Calu3 (cell line): ENCODE measurements at regions not wholly inside any gene's neighbourhood (a gene's known extent, or its start where the extent isn't known, plus 50 kb on each side); places are given as distances from the start of the nearest gene placed in this dataset.

Experiments
- BruUV-seq: library from RNA; stranded (reverse); fragments of 400-500 nt; replicated peaks from 2 replicates; lab custom pipeline; 2021; lab: Mats Ljungman, UMichigan
- CTCF ChIA-PET: fragments of 300-600 bp; sonication (Branson Sonifier 250); formaldehyde crosslinking; loops from one replicate; lab custom pipeline; 2022; ENCODE audit warnings: antibody characterized with exemption; lab: Charles Lee
- DNase-seq: peaks from one replicate; pipeline ENCODE4 v3.0.0; 2022
- H3K27ac Mint-ChIP-seq: one replicate; pipeline ENCODE4 v1.8.0; 2022; ENCODE audit warnings: mixed read lengths; ENCODE audit not compliant: unreplicated experiment
- H3K27me3 Mint-ChIP-seq: one replicate; pipeline ENCODE4 v1.8.0; 2022; ENCODE audit warnings: mixed read lengths; ENCODE audit not compliant: unreplicated experiment
- H3K36me3 Mint-ChIP-seq: one replicate; pipeline ENCODE4 v1.8.0; 2022; ENCODE audit warnings: mild to moderate bottlenecking, moderate library complexity, mixed read lengths; ENCODE audit not compliant: insufficient read depth, unreplicated experiment
- H3K4me1 Mint-ChIP-seq: one replicate; pipeline ENCODE4 v1.8.0; 2022; ENCODE audit warnings: mild to moderate bottlenecking, low read depth, mixed read lengths; ENCODE audit not compliant: unreplicated experiment
- H3K4me3 Mint-ChIP-seq: one replicate; pipeline ENCODE4 v1.8.0; 2022; ENCODE audit warnings: mild to moderate bottlenecking, low read depth, moderate library complexity, mixed read lengths; ENCODE audit not compliant: unreplicated experiment
- H3K9me3 Mint-ChIP-seq: one replicate; pipeline ENCODE4 v1.8.0; 2022; ENCODE audit warnings: low read depth, mixed read lengths; ENCODE audit not compliant: unreplicated experiment
- CTCF ChIP-seq: fragments of 200-600 bp; IDR thresholded peaks from one replicate; pipeline ENCODE4 v1.8.0; 2022; ENCODE audit warnings: antibody characterized with exemption; ENCODE audit not compliant: unreplicated experiment
- intact Hi-C: fragments of 100-400 bp; cut with micrococcal nuclease; formaldehyde crosslinking; loops from one replicate; pipeline ENCODE4 v1.10.0; 2022; ENCODE audit not compliant: unreplicated experiment

- CTCF ChIA-PET = no interaction called here
- Mint-ChIP-seq H3K4me1 (no peaks in the 10 kb centered on the region), H3K4me3 (no peak overlapping the region), H3K36me3 (no peaks in the 10 kb centered on the region), H3K27me3 (no peaks in the 10 kb centered on the region), H3K27ac (no peak overlapping the region), H3K9me3 (no peaks in the 10 kb centered on the region)
- DNase-seq = no peak
- no TSS peak for BruUV-seq
- intact Hi-C loops = no loop called here
- no peak for TF ChIP-seq CTCF
Observed at GRCh38 chr6:19731282-19731681, 105.9 kb upstream of the ID4 start.

- Mint-ChIP-seq H3K27ac (no peak overlapping the region), H3K4me1 (no peaks in the 10 kb centered on the region), H3K4me3 (no peak overlapping the region), H3K9me3 (no peaks in the 10 kb centered on the region), H3K27me3 (no peaks in the 10 kb centered on the region), H3K36me3 (no peaks in the 10 kb centered on the region)
- intact Hi-C loops = no loop called here
- DNase-seq = no peak
- no TSS peak for BruUV-seq
- no peak for TF ChIP-seq CTCF
- CTCF ChIA-PET = interaction anchor here (0.7 to 1.0 kb wide), 2 partner anchors 17 to 300 kb away, joined by 3 to 6 read pairs; no protein-coding TSS in a partner anchor
Observed at GRCh38 chr6:19734061-19734460, 103.1 kb upstream of the ID4 start.

GRCh38 chr6:19734519-19734918, 102.7 kb upstream of the ID4 start:
- DNase-seq = no peak
- Mint-ChIP-seq H3K36me3 (no peaks in the 10 kb centered on the region), H3K9me3 (no peaks in the 10 kb centered on the region), H3K27me3 (no peaks in the 10 kb centered on the region), H3K27ac (no peak overlapping the region), H3K4me3 (no peak overlapping the region), H3K4me1 (no peaks in the 10 kb centered on the region)
- BruUV-seq = no TSS peak
- intact Hi-C loops = no loop called here
- CTCF ChIA-PET = interaction anchor here (0.7 to 1.0 kb wide), 3 partner anchors 17 to 299 kb away, joined by 3 to 6 read pairs (median 5); no protein-coding TSS in a partner anchor
- TF ChIP-seq CTCF = no peak

- Mint-ChIP-seq H3K4me3 (no peak overlapping the region), H3K4me1 (no peaks in the 10 kb centered on the region), H3K27me3 (no peaks in the 10 kb centered on the region), H3K9me3 (no peaks in the 10 kb centered on the region), H3K27ac (no peak overlapping the region), H3K36me3 (no peaks in the 10 kb centered on the region)
- no peak for TF ChIP-seq CTCF
- DNase-seq = no peak
- CTCF ChIA-PET = no interaction called here
- no TSS peak for BruUV-seq
- intact Hi-C loops = no loop called here
Observed at GRCh38 chr6:19736066-19736465, 101.1 kb upstream of the ID4 start.
